H1 (cell line): ENCODE measurements at regions not wholly inside any gene's neighbourhood (a gene's known extent, or its start where the extent isn't known, plus 50 kb on each side); places are given as distances from the start of the nearest gene placed in this dataset.
A peak's percentile ranks its signal among the peaks of the same experiment; 100 is the strongest.

ENCODE experiments used
- CTCF ChIA-PET: fragments of 300-600 bp; sonication (Branson Sonifier 250); formaldehyde crosslinking; loops from one replicate; lab custom pipeline; 2021; ENCODE audit not compliant: partially characterized antibody; lab: Charles Lee
- POLR2A ChIA-PET: fragments of 300-600 bp; sonication (Branson Sonifier 250); formaldehyde crosslinking; loops from one replicate; lab custom pipeline; 2021; ENCODE audit warnings: inconsistent platforms; ENCODE audit not compliant: partially characterized antibody; lab: Charles Lee
- DNase-seq, 2 experiments: peaks; one replicate each; pipeline versions ENCODE4 v3.0.0 to v3.0.0-alpha.2; 2010 to 2022; ENCODE audit warnings: low spot score in 2 of 2, low read depth in 1 of 2, mixed read lengths in 1 of 2
- FAIRE-seq: peaks from 2 replicates; lab custom pipeline; 2011; peaks lifted over from hg19 to GRCh38; lab: Jason Lieb, UNC
- H2AFZ ChIP-seq: 2 replicates; pipeline ENCODE4 v1.8.1; 2012; ENCODE audit warnings: low read length, inconsistent platforms
- H2AK5ac ChIP-seq: 2 replicates; pipeline ENCODE4 v1.6.1; 2013; ENCODE audit warnings: low read depth, low read length
- H2BK120ac ChIP-seq: replicated peaks from 2 replicates; pipeline ENCODE3; 2013; ENCODE audit warnings: low read depth, low read length, inconsistent platforms
- H2BK12ac ChIP-seq: 2 replicates; pipeline ENCODE4 v1.6.1; 2013; ENCODE audit warnings: low read depth, low read length
- H2BK15ac ChIP-seq: 2 replicates; pipeline ENCODE4 v1.6.1; 2013; ENCODE audit warnings: low read length
- H2BK20ac ChIP-seq: 2 replicates; pipeline ENCODE4 v1.6.1; 2013; ENCODE audit warnings: low read length
- H2BK5ac ChIP-seq: 2 replicates; pipeline ENCODE4 v1.6.1; 2013; ENCODE audit warnings: low read depth, low read length
- H3K14ac ChIP-seq: 2 replicates; pipeline ENCODE4 v1.6.1; 2013; ENCODE audit warnings: inconsistent platforms; ENCODE audit not compliant: insufficient read length
- H3K18ac ChIP-seq: 2 replicates; pipeline ENCODE4 v1.6.1; 2013; ENCODE audit warnings: low read length; ENCODE audit errors: extremely low read depth
- H3K23ac ChIP-seq: 2 replicates; pipeline ENCODE4 v1.6.1; 2013; ENCODE audit warnings: inconsistent platforms; ENCODE audit not compliant: insufficient read length
- H3K23me2 ChIP-seq: 2 replicates; pipeline ENCODE4 v1.6.1; 2013; ENCODE audit warnings: low read depth, low read length
- H3K27ac ChIP-seq: 2 replicates; pipeline ENCODE4 v1.6.1; 2011; ENCODE audit warnings: low read depth, low read length, inconsistent platforms
- H3K27me3 ChIP-seq, 4 experiments: replicated peaks in 1 of 4; 1 replicate in 1 of 4; 2 replicates in 3 of 4; pipeline versions ENCODE4 v1.6.1 to v1.8.1; 2011 to 2013; ENCODE audit warnings: low read length in 3 of 4, mild to moderate bottlenecking in 3 of 4, inconsistent platforms in 2 of 4, mixed read lengths in 2 of 4, moderate library complexity in 1 of 4; ENCODE audit not compliant: control insufficient read depth in 3 of 4, insufficient read depth in 3 of 4; ENCODE audit errors: extremely low read depth in 1 of 4
- H3K36me3 ChIP-seq, 4 experiments: 2 replicates each; pipeline versions ENCODE4 v1.6.1 to v1.8.1; 2011 to 2013; ENCODE audit warnings: mild to moderate bottlenecking in 4 of 4, low read length in 3 of 4, moderate library complexity in 2 of 4, control low read depth in 1 of 4, inconsistent platforms in 1 of 4; ENCODE audit not compliant: insufficient read depth in 4 of 4, control insufficient read depth in 2 of 4
- H3K4ac ChIP-seq: replicated peaks from 2 replicates; pipeline ENCODE3; 2013; ENCODE audit warnings: low read length, low read depth, mixed read lengths, inconsistent platforms; ENCODE audit not compliant: insufficient read length
- H3K4me1 ChIP-seq, 4 experiments: replicated peaks in 1 of 4; 1 replicate in 1 of 4; 2 replicates in 3 of 4; pipeline versions ENCODE4 v1.6.1 to v1.8.1; 2011 to 2013; ENCODE audit warnings: low read length in 3 of 4, inconsistent platforms in 2 of 4, mixed read lengths in 1 of 4; ENCODE audit not compliant: insufficient read depth in 4 of 4, control insufficient read depth in 3 of 4
- H3K4me2 ChIP-seq, 2 experiments: 2 replicates each; pipeline versions ENCODE4 v1.6.1 to v1.8.1; 2011 to 2013; ENCODE audit warnings: low read depth in 2 of 2, low read length in 2 of 2, control low read depth in 1 of 2, inconsistent platforms in 1 of 2, mild to moderate bottlenecking in 1 of 2; ENCODE audit not compliant: insufficient read depth in 1 of 2
- H3K4me3 ChIP-seq, 4 experiments: fragments of 200-600, 300-600 bp in 1 of 4; sonication (generic), shearing (Covaris generic), sonication (Bioruptor Twin) in 1 of 4; 2 replicates each; pipeline versions ENCODE4 v1.5.1 to v1.8.1; 2011 to 2016; ENCODE audit warnings: low read length in 4 of 4, low read depth in 3 of 4, control low read depth in 2 of 4, inconsistent platforms in 2 of 4, mild to moderate bottlenecking in 2 of 4, mixed read lengths in 1 of 4, moderate library complexity in 1 of 4; ENCODE audit not compliant: insufficient read depth in 2 of 4; ENCODE audit errors: extremely low read depth in 1 of 4
- H3K56ac ChIP-seq: replicated peaks from 2 replicates; pipeline ENCODE3; 2013; ENCODE audit warnings: low read depth, mild to moderate bottlenecking, mixed read lengths, low read length, inconsistent platforms; ENCODE audit not compliant: insufficient read length
- H3K79me1 ChIP-seq: 2 replicates; pipeline ENCODE4 v1.6.1; 2013; ENCODE audit warnings: low read depth, low read length, control low read depth
- H3K79me2 ChIP-seq, 2 experiments: 2 replicates each; pipeline versions ENCODE4 v1.6.1 to v1.8.1; 2012 to 2013; ENCODE audit warnings: low read length in 2 of 2, mild to moderate bottlenecking in 2 of 2, inconsistent platforms in 1 of 2; ENCODE audit not compliant: insufficient read depth in 2 of 2, control insufficient read depth in 1 of 2
- H3K9ac ChIP-seq, 4 experiments: replicated peaks in 1 of 4; 1 replicate in 1 of 4; 2 replicates in 3 of 4; pipeline versions ENCODE4 v1.6.1 to v1.8.1; 2011 to 2013; ENCODE audit warnings: low read depth in 3 of 4, low read length in 3 of 4, control low read depth in 2 of 4, mild to moderate bottlenecking in 2 of 4, moderate library complexity in 2 of 4, inconsistent platforms in 1 of 4; ENCODE audit errors: extremely low read depth in 1 of 4
- H3K9me3 ChIP-seq, 2 experiments: 2 replicates each; pipeline versions ENCODE4 v1.6.1 to v1.8.1; 2012 to 2013; ENCODE audit warnings: mild to moderate bottlenecking in 2 of 2, moderate library complexity in 2 of 2, control low read depth in 1 of 2, inconsistent platforms in 1 of 2, low read depth in 1 of 2, low read length in 1 of 2, mixed read lengths in 1 of 2; ENCODE audit not compliant: insufficient read depth in 2 of 2
- H4K20me1 ChIP-seq, 2 experiments: replicated peaks in 1 of 2; 2 replicates each; pipeline versions ENCODE3 to v1.8.1; 2011 to 2013; ENCODE audit warnings: inconsistent platforms in 2 of 2, low read length in 2 of 2, mild to moderate bottlenecking in 1 of 2; ENCODE audit not compliant: insufficient read depth in 2 of 2, control insufficient read depth in 1 of 2
- H4K5ac ChIP-seq: 2 replicates; pipeline ENCODE4 v1.6.1; 2013; ENCODE audit warnings: low read length, low read depth, mixed read lengths, inconsistent platforms; ENCODE audit not compliant: insufficient read length
- H4K8ac ChIP-seq: 2 replicates; pipeline ENCODE4 v1.8.0; 2013; ENCODE audit warnings: mild to moderate bottlenecking, moderate library complexity, low read length, inconsistent platforms; ENCODE audit not compliant: insufficient read depth; ENCODE audit errors: extremely low read depth
- H4K91ac ChIP-seq: replicated peaks from 2 replicates; pipeline ENCODE3; 2013; ENCODE audit warnings: low read length, mixed read lengths, inconsistent platforms; ENCODE audit not compliant: insufficient read length
- BACH1 ChIP-seq: IDR thresholded peaks from 2 replicates; pipeline ENCODE4 v1.6.1; 2012; ENCODE audit warnings: low read length, improper control_type of control experiment
- CREB1 ChIP-seq: IDR thresholded peaks from 2 replicates; pipeline ENCODE4 v1.6.1; 2012; ENCODE audit warnings: inconsistent platforms
- EZH2 ChIP-seq: fragments of 200-600 bp; sonication (generic); IDR thresholded peaks from 2 replicates; pipeline ENCODE4 v1.7.1; 2012; ENCODE audit warnings: low read depth, mild to moderate bottlenecking, moderate library complexity, low read length, inconsistent platforms; ENCODE audit not compliant: severe bottlenecking
- GTF2F1 ChIP-seq: IDR thresholded peaks from 2 replicates; pipeline ENCODE4 v1.6.1; 2012; ENCODE audit warnings: low read depth, low read length, improper control_type of control experiment, borderline replicate concordance
- HDAC6 ChIP-seq: IDR thresholded peaks from one replicate; pipeline ENCODE4 v1.7.1; 2012; ENCODE audit warnings: low read depth, mild to moderate bottlenecking, inconsistent platforms, low read length, moderate library complexity
- KDM5A ChIP-seq: fragments of 200-600 bp; IDR thresholded peaks from 2 replicates; pipeline ENCODE4 v1.7.1; 2012; ENCODE audit warnings: mild to moderate bottlenecking, low read length, inconsistent platforms, mixed read lengths
- RAD21 ChIP-seq, 2 experiments: IDR thresholded peaks in 1 of 2; conservative IDR thresholded peaks in 1 of 2; 2 replicates each; pipeline ENCODE4 v1.6.1; 2011; ENCODE audit warnings: low read depth in 2 of 2, low read length in 2 of 2, improper control_type of control experiment in 1 of 2, inconsistent platforms in 1 of 2, mild to moderate bottlenecking in 1 of 2, moderate library complexity in 1 of 2
- RFX5 ChIP-seq: IDR thresholded peaks from 2 replicates; pipeline ENCODE4 v1.6.1; 2011; ENCODE audit warnings: low read depth, low read length, improper control_type of control experiment, borderline replicate concordance
- RNF2 ChIP-seq: fragments of 200-900, 300-1000 bp; sonication (generic); IDR thresholded peaks from 2 replicates; pipeline ENCODE4 v1.7.1; 2016; ENCODE audit warnings: borderline replicate concordance, low read depth, mild to moderate bottlenecking, antibody characterized with exemption, low read length; ENCODE audit not compliant: poor library complexity, severe bottlenecking; ENCODE audit errors: missing control alignments
- TAF1 ChIP-seq: IDR thresholded peaks from 2 replicates; pipeline ENCODE4 v1.6.1; 2011; ENCODE audit warnings: mild to moderate bottlenecking, low read depth, low read length
- TAF7 ChIP-seq: optimal IDR thresholded peaks from 2 replicates; pipeline ENCODE3; 2011; ENCODE audit warnings: low read depth, mild to moderate bottlenecking, inconsistent platforms, low read length, moderate library complexity, borderline replicate concordance
- WGBS, 2 experiments: shearing (Covaris generic) in 1 of 2; methylation state at CpG; one replicate each; pipeline versions ENCODE4 v1.1.6 to v1.1.7; 2013 to 2015; ENCODE audit warnings: low lambda C conversion rate in 2 of 2, mixed read lengths in 2 of 2, inconsistent platforms in 1 of 2, low coverage in 1 of 2, missing lambda C conversion rate in 1 of 2; ENCODE audit not compliant: insufficient replicate concordance in 2 of 2, insufficient coverage in 1 of 2, insufficient read length in 1 of 2; ENCODE audit errors: extremely low coverage in 1 of 2, missing lambda C conversion rate in 1 of 2; 5-methylcytosine and 5-hydroxymethylcytosine counted together

DNA sequence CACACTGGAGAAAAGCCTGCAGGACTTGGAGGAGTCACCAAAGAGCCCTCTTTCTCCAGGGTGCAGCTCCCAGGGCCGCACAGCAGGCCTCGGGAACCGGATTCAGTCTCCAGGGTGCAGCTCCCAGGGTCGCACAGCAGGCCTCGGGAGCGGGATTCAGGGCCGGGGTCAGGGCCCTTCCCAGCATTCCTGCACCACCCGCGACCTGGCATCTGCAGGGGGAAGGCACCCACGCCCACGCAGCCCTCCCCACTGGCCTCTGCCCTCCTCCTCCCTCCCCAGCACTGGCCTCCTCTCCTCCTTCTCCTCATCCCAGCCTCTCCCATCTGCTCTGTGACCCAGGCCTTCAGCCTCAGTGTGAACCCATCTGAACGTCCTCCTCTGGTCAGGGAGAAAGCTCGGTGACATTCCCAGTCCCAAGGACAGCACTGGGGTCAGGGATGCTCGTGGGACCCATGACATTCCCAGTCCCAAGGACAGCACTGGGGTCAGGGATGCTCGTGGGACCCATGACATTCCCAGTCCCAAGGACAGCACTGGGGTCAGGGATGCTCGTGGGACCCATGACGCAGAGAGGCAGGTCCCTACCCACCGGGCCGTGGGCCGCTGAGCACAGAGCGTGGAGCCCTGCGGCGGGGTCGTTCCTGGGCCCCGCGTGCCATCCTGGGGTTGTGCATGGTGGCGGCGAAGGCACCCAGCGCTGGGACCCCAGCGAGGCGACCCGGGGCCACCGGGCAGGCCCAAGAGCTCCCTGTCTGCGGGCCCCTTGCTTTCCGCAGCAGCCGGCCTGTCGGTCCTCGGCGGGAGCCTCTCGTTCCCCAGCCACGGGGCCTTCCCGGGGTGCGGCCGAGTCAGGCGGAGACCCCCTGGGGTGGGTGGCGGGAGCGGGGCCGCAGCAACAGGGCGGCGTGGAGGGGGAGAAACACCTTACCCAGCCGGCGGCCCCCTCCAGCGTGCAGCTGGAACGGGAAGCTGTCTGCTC is 550.2 kb upstream of the SALL3 start:
- Histone ChIP-seq H3K27ac (no peak overlapping the region), H3K14ac (no peak overlapping the region), H2BK12ac (no peak overlapping the region), H3K79me1 (no peaks in the 10 kb centered on the region), H2AK5ac (no peak overlapping the region), H3K4me2 (no peak overlapping the region), H3K79me2 (no peaks in the 10 kb centered on the region), H4K91ac (no peak overlapping the region), H4K5ac (no peak overlapping the region), H2AFZ (no peak overlapping the region), H3K4me3 (no peak overlapping the region), H3K4me1 (no peaks in the 10 kb centered on the region; a peak in 1 of 7 replicates), H3K36me3 (no peaks in the 10 kb centered on the region), H2BK15ac (no peak overlapping the region), H2BK5ac (no peak overlapping the region), H3K4ac (no peak overlapping the region), H3K27me3 (no peaks in the 10 kb centered on the region), H3K56ac (no peak overlapping the region), H4K8ac (peak overlapping the region; percentile 66; the same call in 1 of the 2 replicates), H2BK20ac (no peak overlapping the region), H3K23me2 (no peaks in the 10 kb centered on the region), H3K9me3 (no peaks in the 10 kb centered on the region), H3K23ac (no peak overlapping the region), H3K9ac (no peak overlapping the region), H2BK120ac (no peak overlapping the region), H3K18ac (no peak overlapping the region), H4K20me1 (no peaks in the 10 kb centered on the region)
- TF ChIP-seq RAD21 (IDR thresholded peaks at IDR 0.05 in 1 of 2, conservative IDR thresholded peaks at IDR 0.05 in 1 of 2; ENCODE audit: low read depth in 2 of 2, low read length in 2 of 2) (no peak), RFX5 (no peak), GTF2F1 (no peak), BACH1 (no peak), TAF7 (no peak), HDAC6 (no peak), CREB1 (no peak), TAF1 (no peak), EZH2 (no peak), RNF2 (no peak), KDM5A (no peak)
- ChIA-PET POLR2A (no interaction called here), CTCF (interaction anchor here (0.6 to 2.2 kb wide), 5 partner anchors 10 to 356 kb away, joined by 3 to 6 read pairs (median 3); no protein-coding TSS in a partner anchor)
- WGBS, 2 experiments, result 96% methylated on average over 19 of the region's 54 CpGs; no CpG with 5 or more reads in 1 of the 2 experiments
- FAIRE-seq (no peak), DNase-seq (no peak)
